Tibial nerve (tissue), 4 donors: ENCODE measurements at regions not wholly inside any gene's neighbourhood (a gene's known extent, or its start where the extent isn't known, plus 50 kb on each side); places are given as distances from the start of the nearest gene placed in this dataset.

Experiments
- DNase-seq, 2 donors: peaks; one replicate each; pipeline ENCODE4 v3.0.0-alpha.2; 2019; ENCODE audit warnings: low spot score in 2 of 2
- H3K27ac ChIP-seq, 4 donors: fragments of 200-600 bp; sonication (generic) in 3 of 4; one replicate each; pipeline ENCODE4 v1.5.1; 2017 to 2019; ENCODE audit warnings: mild to moderate bottlenecking in 1 of 4
- H3K27me3 ChIP-seq, 2 donors: fragments of 200-600 bp; sonication (generic) in 1 of 2; one replicate each; pipeline versions ENCODE4 v1.5.1 to v1.6.0; 2017 to 2019
- H3K36me3 ChIP-seq, 3 donors: fragments of 200-600 bp; sonication (generic); one replicate each; pipeline ENCODE4 v1.5.1; 2018 to 2019
- H3K4me1 ChIP-seq, 4 donors: fragments of 200-600 bp; sonication (generic) in 3 of 4; one replicate each; pipeline ENCODE4 v1.5.1; 2017 to 2019
- H3K4me3 ChIP-seq, 4 donors: fragments of 200-600 bp; sonication (generic) in 3 of 4; one replicate each; pipeline ENCODE4 v1.5.1; 2017 to 2019; ENCODE audit warnings: mild to moderate bottlenecking in 1 of 4, moderate library complexity in 1 of 4
- H3K9me3 ChIP-seq, 4 donors: fragments of 200-600 bp; sonication (generic) in 3 of 4; one replicate each; pipeline ENCODE4 v1.5.1; 2017 to 2019
- EP300 ChIP-seq, 2 donors: sonication (generic); formaldehyde crosslinking; IDR thresholded peaks; one replicate each; pipeline ENCODE4 v1.6.1; 2017; ENCODE audit warnings: antibody characterized with exemption in 2 of 2, mild to moderate bottlenecking in 1 of 2
- POLR2A ChIP-seq, 2 donors: fragments of 450-650 bp; IDR thresholded peaks; one replicate each; pipeline ENCODE4 v1.6.1; 2017; ENCODE audit warnings: antibody characterized with exemption in 2 of 2, mild to moderate bottlenecking in 2 of 2, moderate library complexity in 2 of 2
- WGBS, 2 donors: methylation state at CpG; one replicate each; pipeline ENCODE4 v1.1.5; 2018; 5-methylcytosine and 5-hydroxymethylcytosine counted together
- TF ChIP-seq, protein P1 (sequence below), 5 experiments: fragments of 200-600 bp in 3 of 5; fragments of 450-650 bp in 2 of 5; sonication (generic) in 3 of 5; IDR thresholded peaks; one replicate each; pipeline ENCODE4 v1.5.1; 2016 to 2019; ENCODE audit warnings: antibody characterized with exemption in 5 of 5, mild to moderate bottlenecking in 3 of 5, moderate library complexity in 2 of 5

DNA sequence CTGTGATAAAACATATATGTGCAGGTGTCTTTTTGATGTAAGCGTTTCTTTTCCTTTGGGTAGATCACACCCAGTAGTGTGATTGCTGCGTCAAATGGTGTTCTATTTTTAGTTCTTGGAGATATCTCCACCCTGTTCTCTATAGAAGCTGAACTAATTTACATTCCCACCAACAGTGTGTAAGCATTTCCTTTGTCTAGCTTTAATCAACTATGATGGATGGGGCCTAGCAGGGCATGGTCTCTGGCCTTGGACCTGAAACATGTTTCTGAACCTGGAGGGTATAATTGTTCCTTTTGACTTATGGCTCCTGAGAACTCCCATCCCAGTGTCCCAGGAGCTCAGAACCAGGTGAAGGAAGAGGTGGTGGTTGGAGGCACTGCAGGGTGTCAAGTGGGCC, 93.9 kb downstream of the HAPSTR1 start:
- H3K27me3 ChIP-seq, result no peaks in the 10 kb centered on the region
- no peak for TF ChIP-seq EP300 (IDR thresholded peaks at IDR 0.05)
- TF ChIP-seq, protein P1, sequence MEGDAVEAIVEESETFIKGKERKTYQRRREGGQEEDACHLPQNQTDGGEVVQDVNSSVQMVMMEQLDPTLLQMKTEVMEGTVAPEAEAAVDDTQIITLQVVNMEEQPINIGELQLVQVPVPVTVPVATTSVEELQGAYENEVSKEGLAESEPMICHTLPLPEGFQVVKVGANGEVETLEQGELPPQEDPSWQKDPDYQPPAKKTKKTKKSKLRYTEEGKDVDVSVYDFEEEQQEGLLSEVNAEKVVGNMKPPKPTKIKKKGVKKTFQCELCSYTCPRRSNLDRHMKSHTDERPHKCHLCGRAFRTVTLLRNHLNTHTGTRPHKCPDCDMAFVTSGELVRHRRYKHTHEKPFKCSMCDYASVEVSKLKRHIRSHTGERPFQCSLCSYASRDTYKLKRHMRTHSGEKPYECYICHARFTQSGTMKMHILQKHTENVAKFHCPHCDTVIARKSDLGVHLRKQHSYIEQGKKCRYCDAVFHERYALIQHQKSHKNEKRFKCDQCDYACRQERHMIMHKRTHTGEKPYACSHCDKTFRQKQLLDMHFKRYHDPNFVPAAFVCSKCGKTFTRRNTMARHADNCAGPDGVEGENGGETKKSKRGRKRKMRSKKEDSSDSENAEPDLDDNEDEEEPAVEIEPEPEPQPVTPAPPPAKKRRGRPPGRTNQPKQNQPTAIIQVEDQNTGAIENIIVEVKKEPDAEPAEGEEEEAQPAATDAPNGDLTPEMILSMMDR (IDR thresholded peaks at IDR 0.05), result no peak
- TF ChIP-seq POLR2A (IDR thresholded peaks at IDR 0.05), result no peak
- H3K4me1 ChIP-seq, result no peaks in the 10 kb centered on the region
- WGBS, 2 donors, result 72 to 75% methylated on average over 2 of the region's 2 CpGs
- H3K4me3 ChIP-seq, result no peak overlapping the region
- no peak overlapping the region for H3K27ac ChIP-seq
- no peak for DNase-seq
- peaks cover 0 to 7% (median 0%) of the 10 kb centered on the region in 4 donors for H3K9me3 ChIP-seq
- no peaks in the 10 kb centered on the region for H3K36me3 ChIP-seq

DNA sequence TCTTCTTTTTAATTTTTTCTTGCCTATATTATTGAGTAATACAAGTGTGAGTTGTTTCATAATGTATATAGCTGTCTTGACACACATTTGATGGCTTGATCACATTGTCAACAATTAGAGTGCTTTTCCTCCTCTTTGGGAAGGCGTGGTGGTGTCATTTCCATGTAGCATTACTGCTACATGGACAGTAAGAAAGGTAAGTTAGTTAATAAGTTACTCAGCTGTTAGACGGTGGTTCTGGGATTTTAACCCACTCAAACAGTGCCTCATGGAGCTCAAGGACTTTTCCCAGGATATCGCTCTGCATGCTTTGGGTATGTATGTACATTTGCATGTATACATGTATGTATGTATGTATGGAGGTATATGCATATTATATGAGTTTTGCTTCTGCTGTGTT, 94.6 kb downstream of the HAPSTR1 start:
- 86 to 90% methylated on average over 3 of the region's 3 CpGs for WGBS, 2 donors
- Histone ChIP-seq H3K36me3 (no peaks in the 10 kb centered on the region), H3K4me3 (no peak overlapping the region), H3K27me3 (no peaks in the 10 kb centered on the region), H3K9me3 (peaks cover 0 to 7% (median 0%) of the 10 kb centered on the region in 4 donors), H3K4me1 (no peaks in the 10 kb centered on the region), H3K27ac (no peak overlapping the region)
- no peak for TF ChIP-seq EP300 (IDR thresholded peaks at IDR 0.05)
- TF ChIP-seq, protein P1 (IDR thresholded peaks at IDR 0.05), result no peak
- no peak for TF ChIP-seq POLR2A (IDR thresholded peaks at IDR 0.05)
- no peak for DNase-seq

DNA sequence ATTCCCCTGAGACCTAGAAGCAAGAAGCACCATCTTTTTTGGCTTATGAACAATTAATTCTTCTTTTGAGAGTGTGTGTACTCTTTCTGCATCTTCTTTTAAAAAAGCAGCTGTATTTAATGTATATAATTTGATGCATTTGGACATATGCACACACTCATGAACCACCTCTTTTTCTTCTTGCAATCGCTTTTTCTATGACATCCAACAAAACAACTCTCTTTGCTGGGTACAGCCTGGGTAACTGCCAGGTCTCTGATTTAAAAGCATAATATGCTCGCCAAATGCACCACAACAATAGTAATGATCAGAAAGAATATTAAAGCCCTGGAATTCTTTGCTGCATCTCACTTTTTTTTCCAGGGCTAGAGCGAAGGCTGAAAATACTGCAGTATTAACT, 97.3 kb downstream of the HAPSTR1 start:
- no peak for DNase-seq
- TF ChIP-seq, protein P1 (IDR thresholded peaks at IDR 0.05), result no peak
- no peak for TF ChIP-seq EP300 (IDR thresholded peaks at IDR 0.05)
- TF ChIP-seq POLR2A (IDR thresholded peaks at IDR 0.05), result no peak
- no peaks in the 10 kb centered on the region for H3K4me1 ChIP-seq
- H3K9me3 ChIP-seq, result peaks cover 0 to 7% (median 0%) of the 10 kb centered on the region in 4 donors
- no peak overlapping the region for H3K27ac ChIP-seq
- 57 to 66% methylated on average over 3 of the region's 3 CpGs for WGBS, 2 donors
- H3K4me3 ChIP-seq, result no peak overlapping the region
- H3K36me3 ChIP-seq, result no peaks in the 10 kb centered on the region
- no peaks in the 10 kb centered on the region for H3K27me3 ChIP-seq

DNA sequence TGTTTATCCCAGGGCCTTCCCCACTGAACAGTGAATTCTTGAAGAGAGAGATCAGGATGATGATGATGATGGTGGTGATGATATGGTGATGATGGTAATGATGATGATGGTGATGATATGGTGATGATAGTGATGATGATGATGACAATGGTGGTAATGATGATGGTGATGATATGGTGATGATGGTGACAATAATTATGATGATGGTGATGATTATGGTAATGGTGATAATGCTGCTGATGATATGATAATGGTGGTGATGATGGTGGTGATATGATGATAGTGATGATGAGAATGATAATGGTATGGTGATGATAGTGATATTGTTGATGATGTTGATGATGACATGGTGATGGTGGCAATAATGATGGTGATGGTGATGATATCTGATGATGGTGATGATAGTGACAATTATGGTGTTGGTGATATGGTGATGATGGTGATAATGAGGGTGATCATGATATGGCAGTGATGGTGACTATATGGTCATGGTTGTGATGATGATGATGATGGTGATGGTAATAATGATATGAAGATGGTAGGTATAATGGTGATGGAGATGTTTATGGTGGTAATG, 99.9 kb downstream of the HAPSTR1 start:
- Histone ChIP-seq H3K27me3 (no peaks in the 10 kb centered on the region), H3K9me3 (no peaks in the 10 kb centered on the region), H3K4me3 (no peak overlapping the region), H3K36me3 (no peaks in the 10 kb centered on the region), H3K27ac (no peak overlapping the region), H3K4me1 (no peaks in the 10 kb centered on the region)
- TF ChIP-seq, protein P1 (IDR thresholded peaks at IDR 0.05), result no peak
- TF ChIP-seq EP300 (IDR thresholded peaks at IDR 0.05) (no peak), POLR2A (IDR thresholded peaks at IDR 0.05) (no peak)
- no peak for DNase-seq

- 76 to 79% methylated on average over 4 of the region's 4 CpGs for WGBS, 2 donors
- no peaks in the 10 kb centered on the region for H3K36me3 ChIP-seq
- no peak overlapping the region for H3K4me3 ChIP-seq
- DNase-seq, result no peak
- TF ChIP-seq POLR2A (IDR thresholded peaks at IDR 0.05) (no peak), EP300 (IDR thresholded peaks at IDR 0.05) (no peak)
- TF ChIP-seq, protein P1 (IDR thresholded peaks at IDR 0.05), result no peak
- no peak overlapping the region for H3K27ac ChIP-seq
- H3K9me3 ChIP-seq, result no peaks in the 10 kb centered on the region
- H3K4me1 ChIP-seq, result no peaks in the 10 kb centered on the region
- H3K27me3 ChIP-seq, result no peaks in the 10 kb centered on the region
Measured at GRCh38 chr16:9192746-9193145, 101.3 kb downstream of the HAPSTR1 start.
